SHP77 (cell line): ENCODE measurements at regions not wholly inside any gene's neighbourhood (a gene's known extent, or its start where the extent isn't known, plus 50 kb on each side); places are given as distances from the start of the nearest gene placed in this dataset.

ENCODE experiments used
- DNase-seq, 2 experiments: peaks; one replicate each; lab custom pipeline; 2025; lab: John Stamatoyannopoulos, UW

- no peak for DNase-seq
Observed at GRCh38 chr1:43008115-43009060, 49.7 kb upstream of the SLC2A1 start.
